PC-9 (cell line): ENCODE measurements at regions not wholly inside any gene's neighbourhood (a gene's known extent, or its start where the extent isn't known, plus 50 kb on each side); places are given as distances from the start of the nearest gene placed in this dataset.

Experiments used
- BruUV-seq: library from RNA; stranded (reverse); fragments of 400-500 nt; replicated peaks from 2 replicates; lab custom pipeline; 2021; lab: Mats Ljungman, UMichigan
- CTCF ChIA-PET: fragments of 300-600 bp; sonication (Branson Sonifier 250); formaldehyde crosslinking; loops from one replicate; lab custom pipeline; 2022; ENCODE audit warnings: antibody characterized with exemption; lab: Charles Lee
- POLR2A ChIA-PET: fragments of 300-600 bp; sonication (Branson Sonifier 250); formaldehyde crosslinking; loops from one replicate; lab custom pipeline; 2022; ENCODE audit warnings: antibody characterized with exemption; ENCODE audit not compliant: unreplicated experiment; lab: Charles Lee
- DNase-seq, 2 experiments: peaks; one replicate each; pipeline versions ENCODE4 v3.0.0 to v3.0.0-alpha.2; 2015 to 2022; ENCODE audit warnings: mixed read lengths in 1 of 2
- H2AFZ ChIP-seq: fragments of 200-600 bp; sonication (generic); 2 replicates; pipeline ENCODE4 v1.8.1; 2017; ENCODE audit warnings: antibody characterized with exemption
- H3F3A ChIP-seq: fragments of 200-600 bp; sonication (generic); 2 replicates; pipeline ENCODE4 v1.8.1; 2017; ENCODE audit warnings: antibody characterized with exemption, mild to moderate bottlenecking, low read depth; ENCODE audit not compliant: insufficient read depth
- H3K27ac ChIP-seq: fragments of 200-600 bp; sonication (generic); 2 replicates; pipeline ENCODE4 v1.6.1; 2016; ENCODE audit warnings: mixed run types
- H3K27me3 ChIP-seq: fragments of 200-600 bp; sonication (generic); 2 replicates; pipeline ENCODE4 v1.6.1; 2016; ENCODE audit warnings: low read depth, mixed run types; ENCODE audit not compliant: insufficient read depth
- H3K36me3 ChIP-seq: fragments of 200-600 bp; sonication (generic); 2 replicates; pipeline ENCODE4 v1.6.1; 2016; ENCODE audit warnings: low read depth, mixed run types
- H3K4me1 ChIP-seq: fragments of 200-600 bp; sonication (generic); replicated peaks from 2 replicates; pipeline ENCODE4 v1.6.1; 2016; ENCODE audit warnings: mixed run types; ENCODE audit not compliant: insufficient read depth
- H3K4me2 ChIP-seq: fragments of 200-600 bp; sonication (generic); 2 replicates; pipeline ENCODE4 v1.6.1; 2017; ENCODE audit warnings: mixed run types
- H3K4me3 ChIP-seq: fragments of 200-600 bp; sonication (generic); 2 replicates; pipeline ENCODE4 v1.6.1; 2016; ENCODE audit warnings: mixed run types
- H3K79me2 ChIP-seq: fragments of 200-600 bp; sonication (generic); 2 replicates; pipeline ENCODE4 v1.6.1; 2017; ENCODE audit warnings: low read depth, mixed run types
- H3K9me2 ChIP-seq: fragments of 200-600 bp; sonication (generic); 2 replicates; pipeline ENCODE4 v1.8.1; 2017; ENCODE audit warnings: mild to moderate bottlenecking; ENCODE audit not compliant: insufficient read depth
- H3K9me3 ChIP-seq: fragments of 200-600 bp; sonication (generic); 2 replicates; pipeline ENCODE4 v1.8.1; 2016; ENCODE audit warnings: low read depth; ENCODE audit not compliant: insufficient read depth
- H4K20me1 ChIP-seq: fragments of 200-600 bp; sonication (generic); 2 replicates; pipeline ENCODE4 v1.8.1; 2017; ENCODE audit not compliant: insufficient read depth
- CTCF ChIP-seq: fragments of 200-600 bp; sonication (generic); conservative IDR thresholded peaks from 2 replicates; pipeline ENCODE4 v1.6.1; 2017; ENCODE audit warnings: mixed run types, antibody characterized with exemption, mild to moderate bottlenecking, moderate library complexity
- EZH2 ChIP-seq: fragments of 200-600 bp; sonication (generic); IDR thresholded peaks from 2 replicates; pipeline ENCODE4 v1.8.0; 2017; ENCODE audit warnings: antibody characterized with exemption, low read depth
- intact Hi-C: fragments of 100-400 bp; cut with micrococcal nuclease; formaldehyde crosslinking; loops from one replicate; pipeline ENCODE4 v1.10.0; 2022; ENCODE audit not compliant: unreplicated experiment

GRCh38 chr1:79604490-79605198 lies 598.1 kb upstream of the ADGRL4 start:
- Histone ChIP-seq H3K36me3 (no peaks in the 10 kb centered on the region), H2AFZ (no peak overlapping the region), H3K9me3 (no peaks in the 10 kb centered on the region), H3K4me3 (no peak overlapping the region), H3F3A (no peaks in the 10 kb centered on the region), H3K4me1 (no peaks in the 10 kb centered on the region), H3K27me3 (no peaks in the 10 kb centered on the region), H3K79me2 (no peaks in the 10 kb centered on the region), H3K27ac (no peak overlapping the region), H3K4me2 (no peak overlapping the region), H4K20me1 (no peaks in the 10 kb centered on the region), H3K9me2 (no peaks in the 10 kb centered on the region; the same call in 1 of the 2 replicates)
- DNase-seq = no peak
- ChIA-PET POLR2A (no interaction called here), CTCF (no interaction called here)
- BruUV-seq = no TSS peak
- intact Hi-C loops = no loop called here
- TF ChIP-seq CTCF (no peak), EZH2 (no peak)

- ChIA-PET CTCF (no interaction called here), POLR2A (no interaction called here)
- Histone ChIP-seq H3K4me2 (no peak overlapping the region), H3K4me3 (no peak overlapping the region), H3K79me2 (no peaks in the 10 kb centered on the region), H3K36me3 (no peaks in the 10 kb centered on the region), H4K20me1 (no peaks in the 10 kb centered on the region), H3K9me3 (no peaks in the 10 kb centered on the region), H3K27me3 (no peaks in the 10 kb centered on the region), H3K4me1 (no peaks in the 10 kb centered on the region), H2AFZ (no peak overlapping the region), H3F3A (no peaks in the 10 kb centered on the region), H3K27ac (no peak overlapping the region), H3K9me2 (no peaks in the 10 kb centered on the region; the same call in 1 of the 2 replicates)
- TF ChIP-seq EZH2 = no peak
- TF ChIP-seq CTCF = no peak
- intact Hi-C loops = no loop called here
- no TSS peak for BruUV-seq
- no peak for DNase-seq
These were observed 597.3 kb upstream of the ADGRL4 start for GRCh38 chr1:79603843-79604242.

GRCh38 chr1:79599257-79599656 lies 592.7 kb upstream of the ADGRL4 start:
- no peak for DNase-seq

More at GRCh38 chr1:79599257-79599656, 592.7 kb upstream of the ADGRL4 start:
- ChIA-PET CTCF (no interaction called here), POLR2A (no interaction called here)
- Histone ChIP-seq H3K9me2 (no peaks in the 10 kb centered on the region), H2AFZ (no peak overlapping the region), H3K4me2 (no peak overlapping the region), H3F3A (no peaks in the 10 kb centered on the region), H3K9me3 (no peaks in the 10 kb centered on the region), H3K27me3 (no peaks in the 10 kb centered on the region), H3K79me2 (no peaks in the 10 kb centered on the region), H3K27ac (no peak overlapping the region), H4K20me1 (no peaks in the 10 kb centered on the region), H3K4me3 (no peak overlapping the region), H3K4me1 (no peaks in the 10 kb centered on the region), H3K36me3 (no peaks in the 10 kb centered on the region)
- no peak for TF ChIP-seq CTCF
- no peak for TF ChIP-seq EZH2
- intact Hi-C loops = no loop called here
- BruUV-seq = no TSS peak
